Activated T-cell treated with anti-CD3 and anti-CD28 coated beads, Interleukin-2, amount 50 U/mL, for 72 hours (primary cell): ENCODE measurements at regions not wholly inside any gene's neighbourhood (a gene's known extent, or its start where the extent isn't known, plus 50 kb on each side); places are given as distances from the start of the nearest gene placed in this dataset.

Experiments used
- ATAC-seq, 2 donors: fragments of 150-1000 bp; cut with Tn5 transposase; replicated peaks in 1 of 2; 2 replicates each; pipeline ENCODE4 v1.10.0; 2021; ENCODE audit warnings: moderate library complexity in 2 of 2, mild to moderate bottlenecking in 1 of 2
- DNase-seq, 2 donors: peaks; one replicate each; pipeline ENCODE4 v3.0.0; 2021 to 2022; ENCODE audit warnings: mixed read lengths in 1 of 2
- H3K27ac Mint-ChIP-seq: one replicate; pipeline ENCODE4 v1.8.0; 2022; ENCODE audit warnings: mild to moderate bottlenecking, moderate library complexity, mixed read lengths
- H3K27me3 Mint-ChIP-seq: one replicate; pipeline ENCODE4 v1.8.0; 2022; ENCODE audit warnings: low read depth, mixed read lengths
- H3K36me3 Mint-ChIP-seq, 2 donors: one replicate each; pipeline ENCODE4 v1.8.0; 2022; ENCODE audit warnings: mixed read lengths in 2 of 2, mild to moderate bottlenecking in 1 of 2; ENCODE audit not compliant: insufficient read depth in 2 of 2
- H3K4me1 Mint-ChIP-seq: one replicate; pipeline ENCODE4 v1.8.0; 2022; ENCODE audit warnings: low read depth, mixed read lengths
- H3K4me3 Mint-ChIP-seq, 2 donors: one replicate each; pipeline ENCODE4 v1.8.0; 2022; ENCODE audit warnings: mild to moderate bottlenecking in 2 of 2, mixed read lengths in 2 of 2, moderate library complexity in 2 of 2
- H3K9me3 Mint-ChIP-seq, 2 donors: one replicate each; pipeline ENCODE4 v1.8.0; 2022; ENCODE audit warnings: mixed read lengths in 2 of 2

DNA sequence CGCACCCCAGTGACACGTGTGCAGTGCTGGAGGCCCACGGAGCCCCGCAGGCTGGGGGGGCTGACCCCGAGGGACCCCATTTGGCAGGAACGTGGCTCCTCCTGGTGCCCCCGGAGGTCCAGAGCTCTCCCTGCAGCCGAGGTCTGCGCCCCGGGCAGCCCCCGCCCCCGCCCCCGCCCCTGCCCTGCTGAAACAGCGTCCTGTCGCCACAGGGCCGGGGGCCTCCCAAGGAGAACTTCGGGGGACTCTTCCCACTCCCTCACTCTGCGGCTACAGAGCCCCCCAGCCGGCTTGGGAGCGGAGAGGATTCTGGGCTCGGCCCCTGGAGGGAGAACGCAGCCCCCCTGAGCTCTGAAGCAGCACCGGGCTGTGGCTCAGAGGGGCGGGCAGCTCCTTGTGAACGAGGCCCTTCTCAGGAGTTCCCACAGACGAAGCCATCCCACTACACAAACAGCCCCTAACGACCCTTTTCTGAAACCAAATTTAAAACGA, 115.2 kb downstream of the DLL1 start:
- Mint-ChIP-seq H3K27me3 (no peaks in the 10 kb centered on the region), H3K27ac (no peak overlapping the region), H3K4me1 (no peaks in the 10 kb centered on the region), H3K36me3 (peaks cover 5 to 13% of the 10 kb centered on the region in 2 donors), H3K4me3 (no peak overlapping the region), H3K9me3 (peaks cover 5 to 12% of the 10 kb centered on the region in 2 donors)
- no peak for DNase-seq
- no peak for ATAC-seq

DNA sequence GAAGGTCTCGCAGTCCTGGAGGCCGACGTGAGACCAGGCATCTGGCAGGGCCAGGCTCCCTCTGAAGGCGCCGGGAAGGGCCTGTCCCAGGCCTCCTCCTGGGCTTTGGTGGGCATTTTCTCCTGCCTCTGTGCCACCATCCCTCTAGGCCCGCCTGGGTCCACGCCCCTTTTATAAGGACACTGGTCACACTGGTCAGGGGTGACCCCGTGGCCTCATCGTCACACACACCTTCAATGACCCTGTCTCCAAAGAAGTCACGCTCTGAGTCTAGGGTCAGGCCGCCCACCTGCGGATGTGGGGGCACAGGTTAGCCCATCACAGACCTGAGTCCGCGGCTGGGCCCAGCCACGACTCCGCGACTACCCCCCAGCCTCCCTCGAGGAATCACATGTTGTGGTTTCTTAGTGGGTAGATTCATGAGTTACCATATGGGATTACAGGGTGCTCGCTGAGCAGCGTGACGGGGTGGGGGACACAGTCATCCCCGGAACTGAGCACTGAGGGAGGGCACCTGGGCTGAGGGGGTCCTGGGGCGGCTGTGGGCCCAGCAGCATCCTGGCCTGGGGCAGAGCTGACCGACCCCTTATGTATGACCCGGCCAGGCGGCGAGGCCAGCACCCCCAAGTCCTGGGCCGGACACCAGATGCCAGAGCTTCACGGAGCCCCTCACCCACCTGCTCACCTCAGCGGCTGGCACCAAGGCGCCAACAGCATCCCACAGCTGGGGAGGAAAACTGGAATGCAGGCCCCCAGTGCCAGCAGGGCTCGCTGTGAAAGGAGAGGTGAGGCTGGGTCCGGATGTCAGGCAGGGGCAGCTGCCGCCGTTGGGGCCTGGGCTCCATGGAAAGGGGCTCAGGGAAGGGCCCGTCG, 115.9 kb downstream of the DLL1 start:
- no peaks in the 10 kb centered on the region for H3K27me3 Mint-ChIP-seq
- DNase-seq = no peak
- peaks cover 5 to 13% of the 10 kb centered on the region in 2 donors for H3K9me3 Mint-ChIP-seq
- peaks cover 5 to 14% of the 10 kb centered on the region in 2 donors for H3K36me3 Mint-ChIP-seq
- H3K4me1 Mint-ChIP-seq = no peaks in the 10 kb centered on the region
- H3K27ac Mint-ChIP-seq = no peak overlapping the region
- ATAC-seq = no peak
- H3K4me3 Mint-ChIP-seq = no peak overlapping the region

GRCh38 chr6:170174124-170174770, 116.6 kb downstream of the DLL1 start:
- ATAC-seq = no peak
- H3K9me3 Mint-ChIP-seq = peaks cover 5 to 13% of the 10 kb centered on the region in 2 donors
- H3K27me3 Mint-ChIP-seq = no peaks in the 10 kb centered on the region
- H3K36me3 Mint-ChIP-seq = peaks cover 5 to 17% of the 10 kb centered on the region in 2 donors
- no peak overlapping the region for H3K27ac Mint-ChIP-seq
- H3K4me1 Mint-ChIP-seq = no peaks in the 10 kb centered on the region
- no peak for DNase-seq
- H3K4me3 Mint-ChIP-seq = no peak overlapping the region

GRCh38 chr6:170173335-170173881, 117.5 kb downstream of the DLL1 start:
- H3K27me3 Mint-ChIP-seq = no peaks in the 10 kb centered on the region
- peaks cover 7 to 20% of the 10 kb centered on the region in 2 donors for H3K36me3 Mint-ChIP-seq
- H3K27ac Mint-ChIP-seq = no peak overlapping the region
- DNase-seq (no peak), ATAC-seq (no peak)
- H3K4me3 Mint-ChIP-seq = no peak overlapping the region
- H3K4me1 Mint-ChIP-seq = no peaks in the 10 kb centered on the region
- peaks cover 5 to 13% of the 10 kb centered on the region in 2 donors for H3K9me3 Mint-ChIP-seq

DNA sequence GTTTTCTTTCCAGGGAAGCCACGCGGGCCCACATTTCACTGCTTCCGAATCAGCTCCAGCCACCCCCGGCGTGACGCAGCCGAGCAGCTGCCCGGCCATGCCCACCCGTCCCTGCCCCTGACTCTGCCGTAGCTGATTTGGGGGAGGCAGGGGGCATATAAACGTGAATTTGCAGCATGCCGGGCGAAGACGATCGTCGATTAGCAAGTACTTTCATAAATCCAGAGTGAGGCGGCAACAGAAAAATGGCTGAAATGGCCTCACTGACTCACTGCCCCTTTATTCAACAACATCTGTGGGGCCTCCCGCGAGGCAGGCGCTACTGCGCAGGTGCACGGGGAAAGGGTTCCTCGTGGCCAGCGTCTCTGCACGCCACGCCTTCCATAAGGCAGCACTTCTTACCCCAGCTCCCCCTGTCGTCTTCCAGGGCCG, 118.0 kb downstream of the DLL1 start:
- DNase-seq = no peak
- no peak overlapping the region for H3K27ac Mint-ChIP-seq
- no peak overlapping the region for H3K4me3 Mint-ChIP-seq
- no peaks in the 10 kb centered on the region for H3K27me3 Mint-ChIP-seq
- no peak for ATAC-seq
- peaks cover 5 to 13% of the 10 kb centered on the region in 2 donors for H3K9me3 Mint-ChIP-seq
- H3K36me3 Mint-ChIP-seq = peaks cover 8 to 23% of the 10 kb centered on the region in 2 donors
- H3K4me1 Mint-ChIP-seq = no peaks in the 10 kb centered on the region

- H3K27ac Mint-ChIP-seq = no peak overlapping the region
- peaks cover 5 to 13% of the 10 kb centered on the region in 2 donors for H3K9me3 Mint-ChIP-seq
- no peaks in the 10 kb centered on the region for H3K4me1 Mint-ChIP-seq
- H3K36me3 Mint-ChIP-seq = peaks cover 8 to 23% of the 10 kb centered on the region in 2 donors
- H3K27me3 Mint-ChIP-seq = no peaks in the 10 kb centered on the region
- no peak for ATAC-seq
- no peak for DNase-seq
- no peak overlapping the region for H3K4me3 Mint-ChIP-seq
These were observed 118.5 kb downstream of the DLL1 start for GRCh38 chr6:170172392-170172791.

GRCh38 chr6:170167657-170168159, 123.2 kb downstream of the DLL1 start:
- Mint-ChIP-seq H3K4me3 (no peak overlapping the region), H3K27me3 (no peaks in the 10 kb centered on the region), H3K9me3 (peaks cover 5 to 13% of the 10 kb centered on the region in 2 donors), H3K36me3 (peaks cover 6 to 23% of the 10 kb centered on the region in 2 donors), H3K4me1 (no peaks in the 10 kb centered on the region), H3K27ac (no peak overlapping the region)
- DNase-seq (no peak), ATAC-seq (no peak)

- ATAC-seq (no peak), DNase-seq (no peak)
- H3K27me3 Mint-ChIP-seq = no peaks in the 10 kb centered on the region
- H3K36me3 Mint-ChIP-seq = peaks cover 3 to 19% of the 10 kb centered on the region in 2 donors
- H3K4me3 Mint-ChIP-seq = no peak overlapping the region
- peaks cover 3 to 9% of the 10 kb centered on the region in 2 donors for H3K9me3 Mint-ChIP-seq
- no peak overlapping the region for H3K27ac Mint-ChIP-seq
- no peaks in the 10 kb centered on the region for H3K4me1 Mint-ChIP-seq
These were observed 124.3 kb downstream of the DLL1 start for GRCh38 chr6:170166511-170167122.

- no peaks in the 10 kb centered on the region for H3K4me1 Mint-ChIP-seq
- DNase-seq (no peak), ATAC-seq (no peak)
- no peak overlapping the region for H3K27ac Mint-ChIP-seq
- peaks cover 0 to under 1% of the 10 kb centered on the region in 2 donors for H3K9me3 Mint-ChIP-seq
- no peak overlapping the region for H3K4me3 Mint-ChIP-seq
- H3K36me3 Mint-ChIP-seq = peaks cover 3 to 9% of the 10 kb centered on the region in 2 donors
- no peaks in the 10 kb centered on the region for H3K27me3 Mint-ChIP-seq
These were observed 125.3 kb downstream of the DLL1 start for GRCh38 chr6:170165471-170166117.

GRCh38 chr6:170165085-170165470, 125.8 kb downstream of the DLL1 start:
- Mint-ChIP-seq H3K27ac (no peak overlapping the region), H3K9me3 (no peaks in the 10 kb centered on the region), H3K4me3 (no peak overlapping the region), H3K36me3 (peaks cover 3 to 9% of the 10 kb centered on the region in 2 donors), H3K4me1 (no peaks in the 10 kb centered on the region), H3K27me3 (no peaks in the 10 kb centered on the region)
- DNase-seq = no peak
- ATAC-seq = no peak

- H3K4me3 Mint-ChIP-seq = no peak overlapping the region
- H3K9me3 Mint-ChIP-seq = no peaks in the 10 kb centered on the region
- H3K36me3 Mint-ChIP-seq = peaks cover 3 to 5% of the 10 kb centered on the region in 2 donors
- ATAC-seq (no peak), DNase-seq (no peak)
- H3K4me1 Mint-ChIP-seq = no peaks in the 10 kb centered on the region
- no peak overlapping the region for H3K27ac Mint-ChIP-seq
- H3K27me3 Mint-ChIP-seq = no peaks in the 10 kb centered on the region
These were observed 126.5 kb downstream of the DLL1 start for GRCh38 chr6:170164271-170164900.
